GM18520 (cell line): ENCODE measurements at regions not wholly inside any gene's neighbourhood (a gene's known extent, or its start where the extent isn't known, plus 50 kb on each side); places are given as distances from the start of the nearest gene placed in this dataset.
A peak's percentile ranks its signal among the peaks of the same experiment; 100 is the strongest.

Experiments used
- ATAC-seq: cut with Tn5 transposase; IDR thresholded peaks from one replicate; pipeline ENCODE4 v1.9.1; 2021; ENCODE audit not compliant: unreplicated experiment

GRCh38 chr2:207403141-207403540 lies 126.6 kb upstream of the CREB1 start:
- ATAC-seq: no peak

- ATAC-seq: no peak
These were observed 125.8 kb upstream of the CREB1 start for GRCh38 chr2:207403950-207404349.

GRCh38 chr2:207405150-207405549 lies 124.6 kb upstream of the CREB1 start:
- no peak for ATAC-seq

GRCh38 chr2:207408086-207408794 lies 121.5 kb upstream of the CREB1 start:
- peak; percentile 94 for ATAC-seq

- no peak for ATAC-seq
These were observed 120.2 kb upstream of the CREB1 start for GRCh38 chr2:207409517-207409916.

GRCh38 chr2:207412787-207413310 lies 116.9 kb upstream of the CREB1 start:
- no peak for ATAC-seq

- ATAC-seq: no peak
These were observed 116.3 kb upstream of the CREB1 start for GRCh38 chr2:207413376-207413907.

- no peak for ATAC-seq
These were observed 113.7 kb upstream of the CREB1 start for GRCh38 chr2:207416111-207416510.

GRCh38 chr2:207416900-207417299 lies 112.9 kb upstream of the CREB1 start:
- ATAC-seq: no peak

- no peak for ATAC-seq
These were observed 112.5 kb upstream of the CREB1 start for GRCh38 chr2:207417301-207417718.

GRCh38 chr2:207418419-207418818 lies 111.3 kb upstream of the CREB1 start:
- no peak for ATAC-seq

- ATAC-seq: no peak
These were observed 110.4 kb upstream of the CREB1 start for GRCh38 chr2:207419331-207419730.

GRCh38 chr2:207421671-207422070 lies 108.1 kb upstream of the CREB1 start:
- ATAC-seq: no peak

GRCh38 chr2:207422380-207422779 lies 107.4 kb upstream of the CREB1 start:
- no peak for ATAC-seq

GRCh38 chr2:207423886-207424285 lies 105.9 kb upstream of the CREB1 start:
- ATAC-seq: peak; percentile 84

GRCh38 chr2:207427986-207428385 lies 101.8 kb upstream of the CREB1 start:
- no peak for ATAC-seq

- no peak for ATAC-seq
These were observed 101.2 kb upstream of the CREB1 start for GRCh38 chr2:207428573-207428972.

- ATAC-seq: no peak
These were observed 97.3 kb upstream of the CREB1 start for GRCh38 chr2:207432453-207432852.

GRCh38 chr2:207434306-207434705 lies 95.5 kb upstream of the CREB1 start:
- no peak for ATAC-seq

- ATAC-seq: no peak
These were observed 94.8 kb upstream of the CREB1 start for GRCh38 chr2:207434899-207435465.

- ATAC-seq: no peak
These were observed 92.6 kb upstream of the CREB1 start for GRCh38 chr2:207437136-207437523.

GRCh38 chr2:207437524-207438143 lies 92.1 kb upstream of the CREB1 start:
- ATAC-seq: no peak
